BJ (cell line): ENCODE measurements at regions not wholly inside any gene's neighbourhood (a gene's known extent, or its start where the extent isn't known, plus 50 kb on each side); places are given as distances from the start of the nearest gene placed in this dataset.

ENCODE experiments used
- CTCF ChIA-PET: fragments of 350-600 bp; formaldehyde crosslinking; extraction: SDS; loops from one replicate; lab custom pipeline; 2021; ENCODE audit warnings: antibody characterized with exemption, inconsistent platforms; lab: Yijun Ruan, JAX
- POLR2A ChIA-PET: fragments of 300-600 bp; sonication (Branson Sonifier 250); formaldehyde crosslinking; extraction: SDS; loops from one replicate; lab custom pipeline; 2021; ENCODE audit warnings: antibody characterized with exemption; lab: Charles Lee
- DNase-seq: peaks from one replicate; pipeline ENCODE4 v3.0.0-alpha.2; 2011; ENCODE audit warnings: low read depth
- H3K27me3 ChIP-seq: 2 replicates; pipeline ENCODE4 v1.6.0; 2011; ENCODE audit warnings: low read length; ENCODE audit not compliant: control insufficient read depth, insufficient read depth
- H3K36me3 ChIP-seq: 2 replicates; pipeline ENCODE4 v1.5.1; 2011; ENCODE audit warnings: low read length; ENCODE audit not compliant: control insufficient read depth, insufficient read depth
- H3K4me3 ChIP-seq: 2 replicates; pipeline ENCODE4 v1.5.1; 2011; ENCODE audit warnings: low read depth, mild to moderate bottlenecking, control low read depth, low read length
- CTCF ChIP-seq: IDR thresholded peaks from 2 replicates; pipeline ENCODE4 v1.5.1; 2011; ENCODE audit warnings: low read depth, mild to moderate bottlenecking, control low read depth, inconsistent platforms, low read length, moderate library complexity; ENCODE audit not compliant: insufficient read depth

- H3K27me3 ChIP-seq: no peaks in the 10 kb centered on the region
- TF ChIP-seq CTCF: no peak
- DNase-seq: no peak
- no peaks in the 10 kb centered on the region for H3K36me3 ChIP-seq
- POLR2A ChIA-PET: interaction anchor here (0.6 kb wide), 1 partner anchor 97 kb away, joined by 6 read pairs; no protein-coding TSS in a partner anchor
- no peak overlapping the region for H3K4me3 ChIP-seq
- CTCF ChIA-PET: interaction anchor here (0.6 kb wide), 2 partner anchors 270 to 388 kb away, joined by 3 read pairs; no protein-coding TSS in a partner anchor
These were observed 177.8 kb upstream of the EEA1 start for GRCh38 chr12:93106910-93107309.

DNA sequence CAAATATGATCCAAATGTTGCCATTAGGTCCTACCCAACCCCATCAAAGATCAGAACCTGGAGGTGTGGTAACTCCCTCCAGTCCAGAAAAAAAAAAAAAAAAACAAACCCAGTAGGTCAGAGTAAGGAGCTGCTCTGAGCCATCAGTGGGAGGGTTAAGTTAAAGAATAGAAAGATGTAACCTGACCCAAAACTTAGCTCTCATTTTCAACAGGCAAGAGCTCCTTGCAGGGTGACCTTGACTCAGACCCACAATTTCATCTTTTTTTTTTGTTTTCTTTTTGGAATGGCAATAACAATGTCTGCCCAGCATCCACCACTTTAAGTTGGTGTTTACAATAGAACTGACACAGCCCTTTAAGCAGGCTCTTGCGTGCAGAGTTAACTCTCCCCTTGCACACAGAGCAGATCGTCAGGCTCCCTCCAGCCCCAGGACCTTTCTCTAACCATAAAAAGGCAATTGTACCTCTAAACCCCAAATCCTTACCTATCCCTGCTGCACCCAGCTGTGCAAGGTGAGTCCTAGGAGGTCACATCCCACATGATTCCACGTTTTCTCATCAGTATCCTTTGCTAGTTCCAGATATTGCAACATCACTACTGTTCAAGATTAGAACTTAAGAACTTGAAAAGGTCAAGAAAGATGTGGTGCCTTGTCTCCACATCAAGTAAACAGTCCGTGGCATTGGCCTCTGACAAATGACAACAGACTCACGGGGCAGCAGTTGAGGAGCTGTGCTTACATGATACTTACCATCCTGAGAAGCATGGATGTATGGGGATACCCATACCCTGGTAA, 178.6 kb upstream of the EEA1 start:
- Histone ChIP-seq H3K4me3 (no peak overlapping the region), H3K36me3 (no peaks in the 10 kb centered on the region), H3K27me3 (no peaks in the 10 kb centered on the region)
- POLR2A ChIA-PET: interaction anchor here (0.6 kb wide), 2 partner anchors 97 to 962 kb away, joined by 3 to 6 read pairs; no protein-coding TSS in a partner anchor
- no peak for TF ChIP-seq CTCF
- DNase-seq: no peak
- CTCF ChIA-PET: interaction anchor here (0.6 to 1.1 kb wide), 3 partner anchors 9 to 388 kb away, joined by 3 read pairs; no protein-coding TSS in a partner anchor

DNA sequence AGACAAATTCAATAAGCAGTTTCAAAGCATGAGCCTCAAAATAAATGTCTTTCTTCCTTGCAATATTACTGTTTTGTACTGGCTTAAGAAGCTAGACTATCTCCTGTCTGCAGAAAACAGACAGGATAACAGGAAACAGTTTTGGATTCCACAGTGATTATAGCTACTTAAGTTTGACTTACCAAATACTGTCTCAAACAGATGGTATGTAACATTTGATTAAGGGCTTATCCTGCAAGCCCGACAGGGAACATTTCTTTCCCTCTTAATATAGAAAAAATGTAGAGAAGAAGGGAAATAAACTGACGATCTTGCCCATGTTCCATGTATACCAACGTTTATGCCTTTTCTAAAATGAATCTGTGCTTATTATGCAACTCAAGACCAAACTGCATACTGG, 179.9 kb upstream of the EEA1 start:
- ChIA-PET POLR2A (interaction anchor here (0.6 kb wide), 1 partner anchor 1961 kb away, joined by 4 read pairs; no protein-coding TSS in a partner anchor), CTCF (no interaction called here)
- no peaks in the 10 kb centered on the region for H3K36me3 ChIP-seq
- TF ChIP-seq CTCF: no peak
- no peaks in the 10 kb centered on the region for H3K27me3 ChIP-seq
- H3K4me3 ChIP-seq: no peak overlapping the region
- no peak for DNase-seq

- no peak for DNase-seq
- POLR2A ChIA-PET: no interaction called here
- CTCF ChIA-PET: no interaction called here
- Histone ChIP-seq H3K4me3 (no peak overlapping the region), H3K36me3 (no peaks in the 10 kb centered on the region), H3K27me3 (no peaks in the 10 kb centered on the region)
- no peak for TF ChIP-seq CTCF
These were observed 180.6 kb upstream of the EEA1 start for GRCh38 chr12:93109551-93110203.

DNA sequence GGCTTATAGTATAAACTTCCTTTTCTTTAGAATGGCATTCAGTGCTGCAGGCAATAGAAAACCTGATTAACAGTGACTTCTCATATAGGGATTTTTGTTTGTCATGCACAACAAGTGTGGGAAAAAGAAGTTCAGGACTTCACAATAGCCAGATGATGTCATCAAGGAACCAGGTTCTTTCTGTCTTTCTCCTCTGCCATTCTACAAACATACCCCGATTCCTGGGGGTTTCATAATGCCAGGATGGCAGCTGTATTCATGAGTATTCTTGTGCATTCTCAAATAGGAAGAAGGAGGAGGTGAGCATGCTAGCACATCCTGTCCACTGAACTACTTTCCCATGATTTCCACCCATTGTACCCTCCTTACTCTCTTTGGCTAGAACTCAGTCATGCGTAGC, 182.7 kb upstream of the EEA1 start:
- no peaks in the 10 kb centered on the region for H3K27me3 ChIP-seq
- TF ChIP-seq CTCF: no peak
- DNase-seq: no peak
- POLR2A ChIA-PET: no interaction called here
- H3K36me3 ChIP-seq: no peaks in the 10 kb centered on the region
- CTCF ChIA-PET: no interaction called here
- no peak overlapping the region for H3K4me3 ChIP-seq
